ENCODE measurements at regions not wholly inside any gene's neighbourhood (a gene's known extent, or its start where the extent isn't known, plus 50 kb on each side); places are given as distances from the start of the nearest gene placed in this dataset.

- TF ChIP-seq ZKSCAN1 (IDR thresholded peaks at IDR 0.05; ENCODE audit: low read depth, low read length) (no peak), CTCF (IDR thresholded peaks at IDR 0.05 in 2 of 3, conservative IDR thresholded peaks at IDR 0.05 in 1 of 3; ENCODE audit: insufficient read depth in 2 of 3, low read depth in 1 of 3, low read length in 3 of 3) (no peak), NR3C1 (CRISPR knock-in tag; IDR thresholded peaks at IDR 0.05) (no peak), RB1 (IDR thresholded peaks at IDR 0.05; ENCODE audit: low read depth) (no peak), LCOR (CRISPR knock-in tag; IDR thresholded peaks at IDR 0.05) (no peak), CBX8 (IDR thresholded peaks at IDR 0.05; ENCODE audit: borderline replicate concordance, extremely low read depth, low read depth, low read length, poor library complexity, severe bottlenecking) (no peak), ZZZ3 (IDR thresholded peaks at IDR 0.05) (no peak), KDM4B (IDR thresholded peaks at IDR 0.05; ENCODE audit: borderline replicate concordance in 2 of 2, low read depth in 1 of 2) (no peak), FOSL1 (tag; conservative IDR thresholded peaks at IDR 0.05) (no peak), TAF1 (IDR thresholded peaks at IDR 0.05; ENCODE audit: control insufficient read depth, extremely low read depth, insufficient read depth, low read length, severe bottlenecking) (no peak), POLR2A (conservative IDR thresholded peaks at IDR 0.05) (no peak), JUN (IDR thresholded peaks at IDR 0.05; ENCODE audit: borderline replicate concordance, low read depth, low read length) (no peak), JUN (CRISPR knock-in tag; IDR thresholded peaks at IDR 0.05; ENCODE audit: borderline replicate concordance) (no peak), ZFX (CRISPR knock-in tag; IDR thresholded peaks at IDR 0.05) (no peak)
Observed at GRCh38 chr20:23214903-23215302, 128.8 kb upstream of the CD93 start.
